ENCODE measurements at regions not wholly inside any gene's neighbourhood (a gene's known extent, or its start where the extent isn't known, plus 50 kb on each side); places are given as distances from the start of the nearest gene placed in this dataset.

- no peak for DNase-seq (ENCODE audit: low read depth)
Measured at GRCh38 chr5:87850843-87851242, 417.8 kb downstream of the TMEM161B start.

GRCh38 chr5:87845734-87846133 lies 422.9 kb downstream of the TMEM161B start:
- no peak for TF ChIP-seq CTCF (IDR thresholded peaks at IDR 0.05; ENCODE audit: control insufficient read depth, insufficient read depth, low read depth, low read length, missing control alignments)
- no peak for DNase-seq (ENCODE audit: low read depth)
- H3K4me3 ChIP-seq (ENCODE audit: control insufficient read depth, low read depth, low read length): no peak overlapping the region

More at GRCh38 chr5:87850843-87851242, 417.8 kb downstream of the TMEM161B start:
- TF ChIP-seq CTCF (IDR thresholded peaks at IDR 0.05; ENCODE audit: control insufficient read depth, insufficient read depth, low read depth, low read length, missing control alignments): no peak
- H3K4me3 ChIP-seq (ENCODE audit: control insufficient read depth, low read depth, low read length): no peak overlapping the region

- no peak for TF ChIP-seq CTCF (IDR thresholded peaks at IDR 0.05; ENCODE audit: control insufficient read depth, insufficient read depth, low read depth, low read length, missing control alignments)
- no peak overlapping the region for H3K4me3 ChIP-seq (ENCODE audit: control insufficient read depth, low read depth, low read length)
- DNase-seq (ENCODE audit: low read depth): no peak
Measured at GRCh38 chr5:87844866-87845265, 423.8 kb downstream of the TMEM161B start.

- TF ChIP-seq CTCF (IDR thresholded peaks at IDR 0.05; ENCODE audit: control insufficient read depth, insufficient read depth, low read depth, low read length, missing control alignments): no peak
- DNase-seq (ENCODE audit: low read depth): no peak
- no peak overlapping the region for H3K4me3 ChIP-seq (ENCODE audit: control insufficient read depth, low read depth, low read length)
Measured at GRCh38 chr5:87844449-87844848, 424.2 kb downstream of the TMEM161B start.

GRCh38 chr5:87836696-87837095 lies 424.0 kb upstream of the CCNH start:
- no peak overlapping the region for H3K4me3 ChIP-seq (ENCODE audit: control insufficient read depth, low read depth, low read length)
- TF ChIP-seq CTCF (IDR thresholded peaks at IDR 0.05; ENCODE audit: control insufficient read depth, insufficient read depth, low read depth, low read length, missing control alignments): no peak
- no peak for DNase-seq (ENCODE audit: low read depth)

GRCh38 chr5:87831499-87831898 lies 418.8 kb upstream of the CCNH start:
- TF ChIP-seq CTCF (IDR thresholded peaks at IDR 0.05; ENCODE audit: control insufficient read depth, insufficient read depth, low read depth, low read length, missing control alignments): no peak
- H3K4me3 ChIP-seq (ENCODE audit: control insufficient read depth, low read depth, low read length): no peak overlapping the region
- no peak for DNase-seq (ENCODE audit: low read depth)

GRCh38 chr5:87829217-87829551 lies 416.5 kb upstream of the CCNH start:
- TF ChIP-seq CTCF (IDR thresholded peaks at IDR 0.05; ENCODE audit: control insufficient read depth, insufficient read depth, low read depth, low read length, missing control alignments): no peak
- no peak for DNase-seq (ENCODE audit: low read depth)
- H3K4me3 ChIP-seq (ENCODE audit: control insufficient read depth, low read depth, low read length): no peak overlapping the region

Measured in AG09309 (cell line).